DLD1 (cell line): ENCODE measurements at regions not wholly inside any gene's neighbourhood (a gene's known extent, or its start where the extent isn't known, plus 50 kb on each side); places are given as distances from the start of the nearest gene placed in this dataset.

Source experiments
- in situ Hi-C: cut with HindIII; loops from 2 replicates; pipeline ENCODE4 v1.10.0; 2017; ENCODE audit warnings: low sequenced_read_pairs

- in situ Hi-C loops, result no loop called here
These were observed 488.1 kb upstream of the KLF12 start for GRCh38 chr13:74622284-74622683.

GRCh38 chr13:74620711-74621110 lies 486.5 kb upstream of the KLF12 start:
- in situ Hi-C loops, result no loop called here

GRCh38 chr13:74620308-74620707 lies 486.1 kb upstream of the KLF12 start:
- in situ Hi-C loops, result no loop called here

- in situ Hi-C loops, result no loop called here
These were observed 463.3 kb upstream of the KLF12 start for GRCh38 chr13:74597526-74597925.

GRCh38 chr13:74596691-74597090 lies 462.5 kb upstream of the KLF12 start:
- in situ Hi-C loops, result no loop called here

GRCh38 chr13:74593688-74594087 lies 459.5 kb upstream of the KLF12 start:
- in situ Hi-C loops, result no loop called here

- in situ Hi-C loops, result no loop called here
These were observed 452.6 kb upstream of the KLF12 start for GRCh38 chr13:74586847-74587246.

- in situ Hi-C loops, result no loop called here
These were observed 442.2 kb upstream of the KLF12 start for GRCh38 chr13:74576420-74576819.

- in situ Hi-C loops, result no loop called here
These were observed 441.5 kb upstream of the KLF12 start for GRCh38 chr13:74575729-74576125.

GRCh38 chr13:74574964-74575728 lies 440.9 kb upstream of the KLF12 start:
- in situ Hi-C loops, result no loop called here

GRCh38 chr13:74573654-74574053 lies 439.4 kb upstream of the KLF12 start:
- in situ Hi-C loops, result no loop called here

GRCh38 chr13:74571811-74572210 lies 437.6 kb upstream of the KLF12 start:
- in situ Hi-C loops, result no loop called here

GRCh38 chr13:74570834-74571233 lies 436.6 kb upstream of the KLF12 start:
- in situ Hi-C loops, result no loop called here

- in situ Hi-C loops, result no loop called here
These were observed 435.8 kb upstream of the KLF12 start for GRCh38 chr13:74570046-74570445.

- in situ Hi-C loops, result no loop called here
These were observed 435.0 kb upstream of the KLF12 start for GRCh38 chr13:74569251-74569650.

- in situ Hi-C loops, result no loop called here
These were observed 433.3 kb upstream of the KLF12 start for GRCh38 chr13:74567485-74567884.

GRCh38 chr13:74562381-74562780 lies 428.2 kb upstream of the KLF12 start:
- in situ Hi-C loops, result no loop called here

GRCh38 chr13:74561155-74561554 lies 427.0 kb upstream of the KLF12 start:
- in situ Hi-C loops, result no loop called here

- in situ Hi-C loops, result no loop called here
These were observed 426.1 kb upstream of the KLF12 start for GRCh38 chr13:74560325-74560724.

GRCh38 chr13:74557870-74558269 lies 423.7 kb upstream of the KLF12 start:
- in situ Hi-C loops, result no loop called here

GRCh38 chr13:74555651-74556420 lies 421.6 kb upstream of the KLF12 start:
- in situ Hi-C loops, result no loop called here

GRCh38 chr13:74555276-74555625 lies 421.0 kb upstream of the KLF12 start:
- in situ Hi-C loops, result no loop called here
